DOHH2 (cell line): ENCODE measurements at regions not wholly inside any gene's neighbourhood (a gene's known extent, or its start where the extent isn't known, plus 50 kb on each side); places are given as distances from the start of the nearest gene placed in this dataset.
"Not testable (repeated sequence)": the region's sequence is repeated elsewhere in the genome, so short reads cannot be mapped to it uniquely, and the experiment has no call there.

ENCODE experiments used
- CTCF ChIP-seq: fragments of 200-600 bp; sonication (generic); IDR thresholded peaks from one replicate; pipeline ENCODE4 v1.5.1; 2014; ENCODE audit warnings: antibody characterized with exemption, mild to moderate bottlenecking, low read depth, low read length; ENCODE audit not compliant: poor library complexity, severe bottlenecking
- EZH2phosphoT487 ChIP-seq: fragments of 200-600 bp; sonication (generic); IDR thresholded peaks from 2 replicates; pipeline ENCODE4 v1.6.1; 2017; ENCODE audit warnings: borderline replicate concordance, mild to moderate bottlenecking, antibody characterized with exemption, low read length, moderate library complexity, mixed read lengths

GRCh38 chr18:27510036-27510633 is 325.0 kb upstream of the CHST9 start:
- TF ChIP-seq CTCF, EZH2phosphoT487: not testable (repeated sequence)
